ENCODE measurements at regions not wholly inside any gene's neighbourhood (a gene's known extent, or its start where the extent isn't known, plus 50 kb on each side); places are given as distances from the start of the nearest gene placed in this dataset.
A peak's percentile ranks its signal among the peaks of the same experiment; 100 is the strongest.

GRCh38 chr15:95588056-95588455 lies 742.4 kb upstream of the NR2F2 start:
- no peak for DNase-seq (ENCODE audit: low read depth)
- Histone ChIP-seq H3K9ac (ENCODE audit: low read length) (no peak overlapping the region), H3K9me3 (ENCODE audit: control insufficient read depth, low read length) (no peaks in the 10 kb centered on the region), H3K36me3 (ENCODE audit: control insufficient read depth, insufficient read depth, low read length, severe bottlenecking) (no peaks in the 10 kb centered on the region), H3K27me3 (replicated peaks; ENCODE audit: control insufficient read depth, insufficient read depth, low read length) (no peaks in the 10 kb centered on the region), H3K4me3 (ENCODE audit: low read length) (no peak overlapping the region), H3K4me1 (ENCODE audit: control insufficient read depth, insufficient read depth, low read length) (peaks cover 22% of the 10 kb centered on the region)

GRCh38 chr15:95590533-95591044 lies 739.9 kb upstream of the NR2F2 start:
- no peak for DNase-seq (ENCODE audit: low read depth)
- Histone ChIP-seq H3K27me3 (replicated peaks; ENCODE audit: control insufficient read depth, insufficient read depth, low read length) (no peaks in the 10 kb centered on the region), H3K9ac (ENCODE audit: low read length) (no peak overlapping the region), H3K36me3 (ENCODE audit: control insufficient read depth, insufficient read depth, low read length, severe bottlenecking) (no peaks in the 10 kb centered on the region), H3K4me1 (ENCODE audit: control insufficient read depth, insufficient read depth, low read length) (peaks cover 22% of the 10 kb centered on the region), H3K4me3 (ENCODE audit: low read length) (no peak overlapping the region), H3K9me3 (ENCODE audit: control insufficient read depth, low read length) (no peaks in the 10 kb centered on the region)

- no peaks in the 10 kb centered on the region for H3K36me3 ChIP-seq (ENCODE audit: control insufficient read depth, insufficient read depth, low read length, severe bottlenecking)
- no peak overlapping the region for H3K9ac ChIP-seq (ENCODE audit: low read length)
- H3K4me3 ChIP-seq (ENCODE audit: low read length): no peak overlapping the region
- no peaks in the 10 kb centered on the region for H3K27me3 ChIP-seq (replicated peaks; ENCODE audit: control insufficient read depth, insufficient read depth, low read length)
- DNase-seq (ENCODE audit: low read depth): no peak
- no peaks in the 10 kb centered on the region for H3K9me3 ChIP-seq (ENCODE audit: control insufficient read depth, low read length)
- peaks cover 26% of the 10 kb centered on the region for H3K4me1 ChIP-seq (ENCODE audit: control insufficient read depth, insufficient read depth, low read length)
Measured at GRCh38 chr15:95591270-95591669, 739.2 kb upstream of the NR2F2 start.

GRCh38 chr15:95591886-95592285 lies 738.6 kb upstream of the NR2F2 start:
- Histone ChIP-seq H3K4me3 (ENCODE audit: low read length) (no peak overlapping the region), H3K9me3 (ENCODE audit: control insufficient read depth, low read length) (no peaks in the 10 kb centered on the region), H3K9ac (ENCODE audit: low read length) (no peak overlapping the region), H3K36me3 (ENCODE audit: control insufficient read depth, insufficient read depth, low read length, severe bottlenecking) (no peaks in the 10 kb centered on the region), H3K4me1 (ENCODE audit: control insufficient read depth, insufficient read depth, low read length) (peaks cover 32% of the 10 kb centered on the region), H3K27me3 (replicated peaks; ENCODE audit: control insufficient read depth, insufficient read depth, low read length) (no peaks in the 10 kb centered on the region)
- no peak for DNase-seq (ENCODE audit: low read depth)

- DNase-seq (ENCODE audit: low read depth): no peak
Measured at GRCh38 chr15:95594496-95594895, 736.0 kb upstream of the NR2F2 start.

GRCh38 chr15:95595759-95596158 lies 734.7 kb upstream of the NR2F2 start:
- Histone ChIP-seq H3K9me3 (ENCODE audit: control insufficient read depth, low read length) (peaks cover 5% of the 10 kb centered on the region), H3K4me1 (ENCODE audit: control insufficient read depth, insufficient read depth, low read length) (peaks cover 34% of the 10 kb centered on the region), H3K4me3 (ENCODE audit: low read length) (no peak overlapping the region), H3K36me3 (ENCODE audit: control insufficient read depth, insufficient read depth, low read length, severe bottlenecking) (no peaks in the 10 kb centered on the region), H3K27me3 (replicated peaks; ENCODE audit: control insufficient read depth, insufficient read depth, low read length) (no peaks in the 10 kb centered on the region), H3K9ac (ENCODE audit: low read length) (no peak overlapping the region)
- DNase-seq (ENCODE audit: low read depth): no peak

More at GRCh38 chr15:95594496-95594895, 736.0 kb upstream of the NR2F2 start:
- Histone ChIP-seq H3K27me3 (replicated peaks; ENCODE audit: control insufficient read depth, insufficient read depth, low read length) (no peaks in the 10 kb centered on the region), H3K9me3 (ENCODE audit: control insufficient read depth, low read length) (no peaks in the 10 kb centered on the region), H3K36me3 (ENCODE audit: control insufficient read depth, insufficient read depth, low read length, severe bottlenecking) (no peaks in the 10 kb centered on the region), H3K9ac (ENCODE audit: low read length) (no peak overlapping the region), H3K4me3 (ENCODE audit: low read length) (no peak overlapping the region), H3K4me1 (ENCODE audit: control insufficient read depth, insufficient read depth, low read length) (peaks cover 44% of the 10 kb centered on the region)

- DNase-seq (ENCODE audit: low read depth): no peak
- H3K36me3 ChIP-seq (ENCODE audit: control insufficient read depth, insufficient read depth, low read length, severe bottlenecking): no peaks in the 10 kb centered on the region
- H3K4me3 ChIP-seq (ENCODE audit: low read length): no peak overlapping the region
- no peaks in the 10 kb centered on the region for H3K27me3 ChIP-seq (replicated peaks; ENCODE audit: control insufficient read depth, insufficient read depth, low read length)
- peaks cover 29% of the 10 kb centered on the region for H3K4me1 ChIP-seq (ENCODE audit: control insufficient read depth, insufficient read depth, low read length)
- H3K9ac ChIP-seq (ENCODE audit: low read length): no peak overlapping the region
- H3K9me3 ChIP-seq (ENCODE audit: control insufficient read depth, low read length): peaks cover 5% of the 10 kb centered on the region
Measured at GRCh38 chr15:95596496-95596895, 734.0 kb upstream of the NR2F2 start.

- H3K36me3 ChIP-seq (ENCODE audit: control insufficient read depth, insufficient read depth, low read length, severe bottlenecking): no peaks in the 10 kb centered on the region
- DNase-seq (ENCODE audit: low read depth): no peak
Measured at GRCh38 chr15:95598251-95598855, 732.1 kb upstream of the NR2F2 start.

GRCh38 chr15:95600367-95600766 lies 730.1 kb upstream of the NR2F2 start:
- DNase-seq (ENCODE audit: low read depth): no peak
- peaks cover 5% of the 10 kb centered on the region for H3K9me3 ChIP-seq (ENCODE audit: control insufficient read depth, low read length)
- H3K9ac ChIP-seq (ENCODE audit: low read length): no peak overlapping the region
- no peak overlapping the region for H3K4me3 ChIP-seq (ENCODE audit: low read length)
- H3K36me3 ChIP-seq (ENCODE audit: control insufficient read depth, insufficient read depth, low read length, severe bottlenecking): no peaks in the 10 kb centered on the region
- peaks cover 42% of the 10 kb centered on the region for H3K4me1 ChIP-seq (ENCODE audit: control insufficient read depth, insufficient read depth, low read length)
- H3K27me3 ChIP-seq (replicated peaks; ENCODE audit: control insufficient read depth, insufficient read depth, low read length): no peaks in the 10 kb centered on the region

More at GRCh38 chr15:95598251-95598855, 732.1 kb upstream of the NR2F2 start:
- peaks cover 22% of the 10 kb centered on the region for H3K4me1 ChIP-seq (ENCODE audit: control insufficient read depth, insufficient read depth, low read length)
- H3K9me3 ChIP-seq (ENCODE audit: control insufficient read depth, low read length): peaks cover 5% of the 10 kb centered on the region
- no peak overlapping the region for H3K9ac ChIP-seq (ENCODE audit: low read length)
- no peak overlapping the region for H3K4me3 ChIP-seq (ENCODE audit: low read length)
- H3K27me3 ChIP-seq (replicated peaks; ENCODE audit: control insufficient read depth, insufficient read depth, low read length): no peaks in the 10 kb centered on the region

- peaks cover 44% of the 10 kb centered on the region for H3K4me1 ChIP-seq (ENCODE audit: control insufficient read depth, insufficient read depth, low read length)
- H3K36me3 ChIP-seq (ENCODE audit: control insufficient read depth, insufficient read depth, low read length, severe bottlenecking): no peaks in the 10 kb centered on the region
- H3K4me3 ChIP-seq (ENCODE audit: low read length): no peak overlapping the region
- H3K9ac ChIP-seq (ENCODE audit: low read length): no peak overlapping the region
- no peaks in the 10 kb centered on the region for H3K27me3 ChIP-seq (replicated peaks; ENCODE audit: control insufficient read depth, insufficient read depth, low read length)
- H3K9me3 ChIP-seq (ENCODE audit: control insufficient read depth, low read length): peaks cover 5% of the 10 kb centered on the region
- no peak for DNase-seq (ENCODE audit: low read depth)
Measured at GRCh38 chr15:95600884-95601283, 729.6 kb upstream of the NR2F2 start.

- H3K36me3 ChIP-seq (ENCODE audit: control insufficient read depth, insufficient read depth, low read length, severe bottlenecking): no peaks in the 10 kb centered on the region
- peaks cover 5% of the 10 kb centered on the region for H3K9me3 ChIP-seq (ENCODE audit: control insufficient read depth, low read length)
- no peaks in the 10 kb centered on the region for H3K27me3 ChIP-seq (replicated peaks; ENCODE audit: control insufficient read depth, insufficient read depth, low read length)
- H3K4me3 ChIP-seq (ENCODE audit: low read length): no peak overlapping the region
- no peak overlapping the region for H3K9ac ChIP-seq (ENCODE audit: low read length)
- peaks cover 38% of the 10 kb centered on the region for H3K4me1 ChIP-seq (ENCODE audit: control insufficient read depth, insufficient read depth, low read length)
- no peak for DNase-seq (ENCODE audit: low read depth)
Measured at GRCh38 chr15:95601525-95601924, 729.0 kb upstream of the NR2F2 start.

- Histone ChIP-seq H3K4me3 (ENCODE audit: low read length) (peak overlapping the region; percentile 39), H3K9ac (ENCODE audit: low read length) (no peak overlapping the region), H3K9me3 (ENCODE audit: control insufficient read depth, low read length) (peaks cover 5% of the 10 kb centered on the region), H3K4me1 (ENCODE audit: control insufficient read depth, insufficient read depth, low read length) (peaks cover 22% of the 10 kb centered on the region), H3K27me3 (replicated peaks; ENCODE audit: control insufficient read depth, insufficient read depth, low read length) (no peaks in the 10 kb centered on the region), H3K36me3 (ENCODE audit: control insufficient read depth, insufficient read depth, low read length, severe bottlenecking) (no peaks in the 10 kb centered on the region)
- no peak for DNase-seq (ENCODE audit: low read depth)
Measured at GRCh38 chr15:95603802-95604201, 726.7 kb upstream of the NR2F2 start.

Measured in adipocyte (in vitro differentiated cells).